Upper lobe of right lung (tissue), 1 donor: ENCODE measurements at regions not wholly inside any gene's neighbourhood (a gene's known extent, or its start where the extent isn't known, plus 50 kb on each side); places are given as distances from the start of the nearest gene placed in this dataset.

Experiments
- ATAC-seq: fragments of 200-7000 bp; cut with Tn5 transposase; one replicate; pipeline ENCODE4 v1.9.1; 2020; ENCODE audit warnings: mild to moderate bottlenecking, moderate library complexity
- DNase-seq: peaks from one replicate; pipeline ENCODE4 v3.0.0-alpha.2; 2020
- H3K27ac ChIP-seq: fragments of 200-600 bp; one replicate; pipeline ENCODE4 v1.8.0; 2022
- H3K27me3 ChIP-seq: fragments of 200-600 bp; one replicate; pipeline ENCODE4 v1.8.0; 2022; ENCODE audit warnings: mild to moderate bottlenecking
- H3K36me3 ChIP-seq: fragments of 200-600 bp; one replicate; pipeline ENCODE4 v1.8.0; 2022
- H3K4me1 ChIP-seq: fragments of 200-600 bp; one replicate; pipeline ENCODE4 v1.8.0; 2022
- H3K4me3 ChIP-seq: fragments of 200-600 bp; one replicate; pipeline ENCODE4 v1.8.0; 2022; ENCODE audit warnings: mild to moderate bottlenecking
- H3K9me3 ChIP-seq: fragments of 200-600 bp; one replicate; pipeline ENCODE4 v1.8.0; 2022
- intact Hi-C: fragments of 100-400 bp; cut with DNase I; formaldehyde crosslinking; loops from one replicate; pipeline ENCODE4 v1.11.0; 2022
- TF ChIP-seq, protein P1 (sequence below): fragments of 200-600 bp; IDR thresholded peaks from one replicate; pipeline ENCODE4 v1.8.0; 2022; ENCODE audit warnings: antibody characterized with exemption
- donor health status: DM: no; HTN: yes; CAD: no; lungs with severe emphysema.

DNA sequence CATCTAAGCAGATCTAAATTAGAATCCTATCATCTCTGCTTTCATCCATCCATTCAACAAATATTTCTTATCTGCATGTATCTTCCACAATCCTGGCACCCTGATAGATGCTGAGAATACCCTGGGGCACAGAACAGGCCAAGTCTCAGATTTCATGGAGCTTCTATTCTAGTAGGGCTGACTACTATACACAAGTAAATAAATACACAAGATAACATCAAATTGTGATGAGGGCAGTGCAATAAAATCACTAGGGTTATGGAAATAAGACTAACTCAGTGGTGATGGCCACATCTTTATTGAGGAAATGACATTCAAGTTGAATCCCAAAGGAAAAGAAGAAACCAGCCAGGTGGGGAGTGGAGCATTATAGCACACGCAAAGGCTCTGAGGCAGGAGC is 138.4 kb upstream of the GLRA1 start:
- Histone ChIP-seq H3K4me3 (no peak overlapping the region), H3K36me3 (no peaks in the 10 kb centered on the region), H3K27me3 (no peaks in the 10 kb centered on the region), H3K9me3 (no peaks in the 10 kb centered on the region), H3K27ac (no peak overlapping the region), H3K4me1 (no peaks in the 10 kb centered on the region)
- TF ChIP-seq, protein P1, sequence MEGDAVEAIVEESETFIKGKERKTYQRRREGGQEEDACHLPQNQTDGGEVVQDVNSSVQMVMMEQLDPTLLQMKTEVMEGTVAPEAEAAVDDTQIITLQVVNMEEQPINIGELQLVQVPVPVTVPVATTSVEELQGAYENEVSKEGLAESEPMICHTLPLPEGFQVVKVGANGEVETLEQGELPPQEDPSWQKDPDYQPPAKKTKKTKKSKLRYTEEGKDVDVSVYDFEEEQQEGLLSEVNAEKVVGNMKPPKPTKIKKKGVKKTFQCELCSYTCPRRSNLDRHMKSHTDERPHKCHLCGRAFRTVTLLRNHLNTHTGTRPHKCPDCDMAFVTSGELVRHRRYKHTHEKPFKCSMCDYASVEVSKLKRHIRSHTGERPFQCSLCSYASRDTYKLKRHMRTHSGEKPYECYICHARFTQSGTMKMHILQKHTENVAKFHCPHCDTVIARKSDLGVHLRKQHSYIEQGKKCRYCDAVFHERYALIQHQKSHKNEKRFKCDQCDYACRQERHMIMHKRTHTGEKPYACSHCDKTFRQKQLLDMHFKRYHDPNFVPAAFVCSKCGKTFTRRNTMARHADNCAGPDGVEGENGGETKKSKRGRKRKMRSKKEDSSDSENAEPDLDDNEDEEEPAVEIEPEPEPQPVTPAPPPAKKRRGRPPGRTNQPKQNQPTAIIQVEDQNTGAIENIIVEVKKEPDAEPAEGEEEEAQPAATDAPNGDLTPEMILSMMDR, result no peak
- ATAC-seq (no peak), DNase-seq (no peak)
- intact Hi-C loops, result no loop called here

DNA sequence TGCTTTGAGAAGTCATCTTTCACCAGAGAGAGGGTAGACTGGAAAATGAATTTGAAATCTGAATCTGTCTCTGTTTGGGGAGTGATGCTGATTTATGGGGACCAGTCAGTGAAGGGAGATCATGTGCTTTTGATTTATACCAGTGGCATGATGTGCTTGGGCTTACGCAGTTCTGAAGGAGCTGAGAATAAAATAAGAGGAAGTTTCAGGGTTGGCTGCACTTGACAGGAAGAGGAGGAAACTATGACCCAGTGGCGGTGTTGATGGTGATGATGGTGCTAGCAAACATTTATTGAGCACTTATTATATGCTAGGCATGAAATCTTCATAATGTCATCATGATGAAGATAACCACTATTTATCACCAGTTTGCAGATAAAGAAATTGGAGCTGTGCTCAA is 136.4 kb upstream of the GLRA1 start:
- intact Hi-C loops, result no loop called here
- H3K27ac ChIP-seq, result no peak overlapping the region
- H3K9me3 ChIP-seq, result no peaks in the 10 kb centered on the region
- H3K36me3 ChIP-seq, result no peaks in the 10 kb centered on the region
- no peak overlapping the region for H3K4me3 ChIP-seq
- ATAC-seq (no peak), DNase-seq (no peak)
- TF ChIP-seq, protein P1, result no peak
- no peaks in the 10 kb centered on the region for H3K27me3 ChIP-seq
- H3K4me1 ChIP-seq, result no peaks in the 10 kb centered on the region

DNA sequence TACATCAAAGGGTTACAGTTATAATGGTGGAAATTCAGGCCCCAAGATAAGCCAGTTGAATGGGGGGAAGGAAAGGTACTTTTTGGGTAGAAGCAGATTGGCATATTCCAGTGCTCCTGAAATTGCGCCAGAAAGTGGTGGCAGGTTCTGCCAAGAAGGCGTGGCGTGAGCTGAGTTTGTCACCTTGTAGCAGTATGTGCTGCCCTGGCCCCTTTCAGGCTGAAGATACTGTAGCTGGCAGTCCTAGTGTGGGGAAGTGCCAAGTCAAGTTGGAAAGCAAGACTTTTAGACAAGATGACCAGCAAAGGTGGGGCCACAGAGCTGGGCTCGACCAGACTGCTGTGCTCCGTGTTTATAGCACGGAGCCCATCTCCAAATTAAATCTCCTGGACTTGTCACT is 133.6 kb upstream of the GLRA1 start:
- TF ChIP-seq, protein P1, result no peak

DNA sequence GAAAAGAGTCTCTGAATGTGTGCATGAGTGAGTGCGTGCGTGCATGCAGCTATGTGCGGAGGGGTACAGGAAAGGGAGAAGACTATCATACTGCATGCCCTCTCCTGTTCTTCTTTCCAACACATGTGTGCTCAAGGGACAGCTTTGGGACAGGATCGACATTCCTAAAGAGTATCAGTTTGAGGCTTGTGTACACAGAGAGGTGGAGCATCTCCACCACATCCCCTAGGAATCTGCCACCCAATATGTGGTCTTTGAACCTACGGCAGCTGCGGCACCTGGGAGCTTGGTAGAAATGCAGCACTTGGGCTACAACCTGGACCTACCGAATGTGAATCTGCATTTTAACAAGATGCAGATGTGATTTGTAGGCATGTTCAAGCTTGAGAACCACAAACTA is 132.3 kb upstream of the GLRA1 start:
- TF ChIP-seq, protein P1, result no peak
- ATAC-seq (no peak), DNase-seq (no peak)
- Histone ChIP-seq H3K27ac (no peak overlapping the region), H3K4me3 (no peak overlapping the region), H3K4me1 (no peaks in the 10 kb centered on the region), H3K36me3 (no peaks in the 10 kb centered on the region), H3K9me3 (no peaks in the 10 kb centered on the region), H3K27me3 (no peaks in the 10 kb centered on the region)
- intact Hi-C loops, result no loop called here

More for the DNA sequence above, 133.6 kb upstream of the GLRA1 start:
- intact Hi-C loops, result no loop called here
- no peak for ATAC-seq
- Histone ChIP-seq H3K36me3 (no peaks in the 10 kb centered on the region), H3K4me3 (no peak overlapping the region), H3K4me1 (no peaks in the 10 kb centered on the region), H3K9me3 (no peaks in the 10 kb centered on the region), H3K27me3 (no peaks in the 10 kb centered on the region), H3K27ac (no peak overlapping the region)
- DNase-seq, result no peak

DNA sequence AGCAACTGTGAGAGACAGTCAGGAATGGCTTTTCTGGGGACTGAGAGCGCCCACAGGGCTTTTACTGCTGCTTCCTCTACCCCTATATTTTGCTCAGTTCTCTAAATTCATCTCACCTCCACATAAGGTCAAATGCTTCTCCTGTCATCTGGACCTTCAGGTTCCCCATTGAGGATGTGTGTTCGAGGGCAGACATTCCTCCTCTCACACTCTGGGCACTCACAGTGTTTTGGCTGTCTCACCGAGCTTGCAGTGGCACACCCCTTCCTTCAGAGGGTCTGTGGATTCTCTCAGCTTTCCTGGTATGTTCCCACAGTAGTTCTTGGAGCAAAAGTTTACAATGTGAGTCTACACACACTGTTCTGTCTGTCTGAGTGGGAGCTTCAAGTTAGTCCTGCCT is 127.8 kb upstream of the GLRA1 start:
- no peak for ATAC-seq
- intact Hi-C loops, result no loop called here

More for the DNA sequence above, 127.8 kb upstream of the GLRA1 start:
- Histone ChIP-seq H3K4me1 (no peaks in the 10 kb centered on the region), H3K27me3 (no peaks in the 10 kb centered on the region), H3K27ac (no peak overlapping the region), H3K4me3 (no peak overlapping the region), H3K9me3 (no peaks in the 10 kb centered on the region), H3K36me3 (no peaks in the 10 kb centered on the region)
- TF ChIP-seq, protein P1, result no peak
- DNase-seq, result no peak
